ENCODE measurements at regions not wholly inside any gene's neighbourhood (a gene's known extent, or its start where the extent isn't known, plus 50 kb on each side); places are given as distances from the start of the nearest gene placed in this dataset.

DNA sequence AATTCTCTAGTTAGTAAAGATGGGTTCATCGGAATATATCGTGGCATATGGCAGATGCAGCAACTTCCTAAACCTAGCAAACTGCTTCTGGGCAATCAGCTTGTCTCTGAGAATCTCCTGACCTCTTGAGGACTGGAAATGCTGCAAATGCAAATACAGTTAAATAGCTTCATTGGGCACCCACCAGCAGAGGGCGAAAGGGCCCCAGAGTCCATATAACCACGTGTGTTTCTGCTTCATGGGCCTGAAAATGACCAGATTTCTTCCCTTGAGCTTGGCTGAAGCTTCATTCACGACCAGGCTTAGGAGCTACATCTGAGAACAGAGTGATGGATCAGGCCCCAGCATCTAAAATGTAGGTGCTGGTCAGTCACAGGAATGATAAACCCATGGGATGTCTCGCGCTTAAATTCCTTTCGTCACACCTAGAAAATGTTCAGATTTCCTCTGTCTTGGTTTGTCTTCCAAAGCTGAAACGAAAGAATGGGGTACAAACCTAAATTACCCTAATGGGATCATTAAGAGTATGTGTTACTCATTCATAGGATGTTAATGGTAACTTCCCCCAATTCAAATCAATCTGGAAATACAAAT is 1482.5 kb upstream of the TMEM132C start:
- Histone ChIP-seq H2AFZ (ENCODE audit: low read length) (peak overlapping the region; percentile 95), H4K91ac (replicated peaks; ENCODE audit: insufficient read length, low read length) (no peak overlapping the region), H3K23me2 (ENCODE audit: low read depth, low read length) (no peaks in the 10 kb centered on the region; the same call in 1 of the 2 replicates), H4K8ac (ENCODE audit: extremely low read depth, insufficient read depth, low read length) (no peak overlapping the region), H3K79me2 (ENCODE audit: control insufficient read depth in 1 of 2, insufficient read depth in 2 of 2, low read length in 2 of 2) (no peaks in the 10 kb centered on the region), H3K9ac (replicated peaks in 1 of 4; ENCODE audit: extremely low read depth in 1 of 4, low read depth in 3 of 4, low read length in 3 of 4) (no peak overlapping the region), H2BK5ac (ENCODE audit: low read depth, low read length) (no peak overlapping the region), H3K27ac (ENCODE audit: low read depth, low read length) (no peak overlapping the region), H3K4me2 (ENCODE audit: insufficient read depth in 1 of 2, low read depth in 2 of 2, low read length in 2 of 2) (no peak overlapping the region), H3K18ac (ENCODE audit: extremely low read depth, low read length) (no peak overlapping the region), H4K5ac (ENCODE audit: insufficient read length, low read depth, low read length) (no peak overlapping the region), H3K4ac (replicated peaks; ENCODE audit: insufficient read length, low read depth, low read length) (no peak overlapping the region), H2BK12ac (ENCODE audit: low read depth, low read length) (no peak overlapping the region), H2BK15ac (ENCODE audit: low read length) (no peak overlapping the region), H4K20me1 (replicated peaks in 1 of 2; ENCODE audit: control insufficient read depth in 1 of 2, insufficient read depth in 2 of 2, low read length in 2 of 2) (no peaks in the 10 kb centered on the region), H3K4me1 (replicated peaks in 1 of 4; ENCODE audit: control insufficient read depth in 3 of 4, insufficient read depth in 4 of 4, low read length in 3 of 4) (no peaks in the 10 kb centered on the region), H3K23ac (ENCODE audit: insufficient read length) (no peak overlapping the region), H3K79me1 (ENCODE audit: low read depth, low read length) (no peaks in the 10 kb centered on the region), H3K14ac (ENCODE audit: insufficient read length) (no peak overlapping the region), H3K9me3 (ENCODE audit: insufficient read depth in 2 of 2, low read depth in 1 of 2, low read length in 1 of 2) (no peaks in the 10 kb centered on the region), H2BK120ac (replicated peaks; ENCODE audit: low read depth, low read length) (no peak overlapping the region), H2AK5ac (ENCODE audit: low read depth, low read length) (no peak overlapping the region), H3K36me3 (ENCODE audit: control insufficient read depth in 2 of 4, insufficient read depth in 4 of 4, low read length in 3 of 4) (no peaks in the 10 kb centered on the region), H3K27me3 (replicated peaks in 1 of 4; ENCODE audit: control insufficient read depth in 3 of 4, extremely low read depth in 1 of 4, insufficient read depth in 3 of 4, low read length in 3 of 4) (no peaks in the 10 kb centered on the region), H3K4me3 (ENCODE audit: extremely low read depth in 1 of 4, insufficient read depth in 2 of 4, low read depth in 3 of 4, low read length in 4 of 4) (no peak overlapping the region), H2BK20ac (ENCODE audit: low read length) (no peak overlapping the region), H3K56ac (replicated peaks; ENCODE audit: insufficient read length, low read depth, low read length) (no peak overlapping the region)
- CTCF ChIA-PET (ENCODE audit: partially characterized antibody) = interaction anchor here (0.6 to 4.9 kb wide), 45 partner anchors 9 to 1299 kb away, joined by 3 to 50 read pairs (median 4); no protein-coding TSS in a partner anchor
- POLR2A ChIA-PET (ENCODE audit: partially characterized antibody) = no interaction called here
- FAIRE-seq (peak; percentile 86), DNase-seq (ENCODE audit: low read depth in 1 of 2, low spot score in 2 of 2) (peak; percentile 58 to 83)
- 66% methylated on average over 9 of the region's 9 CpGs; no CpG with 5 or more reads in 1 of the 2 experiments for WGBS, 2 experiments (ENCODE audit: extremely low coverage in 1 of 2, insufficient coverage in 1 of 2, insufficient read length in 1 of 2, insufficient replicate concordance in 2 of 2, low coverage in 1 of 2, low lambda C conversion rate in 2 of 2, missing lambda C conversion rate in 1 of 2)
- TF ChIP-seq POLR2A (IDR thresholded peaks at IDR 0.05; ENCODE audit: control extremely low read depth in 1 of 2, low read depth in 2 of 2, low read length in 2 of 2) (no peak), CREB1 (IDR thresholded peaks at IDR 0.05) (peak; percentile 7; the same call in 1 of the 2 replicates), RAD21 (IDR thresholded peaks at IDR 0.05 in 1 of 2, conservative IDR thresholded peaks at IDR 0.05 in 1 of 2; ENCODE audit: low read depth in 2 of 2, low read length in 2 of 2) (peak; percentile 75 to 82), EP300 (IDR thresholded peaks at IDR 0.05; ENCODE audit: borderline replicate concordance in 1 of 2, low read depth in 2 of 2, low read length in 2 of 2) (no peak), E2F6 (IDR thresholded peaks at IDR 0.05) (peak; percentile 59; the same call in 1 of the 2 replicates), YY1 (IDR thresholded peaks at IDR 0.05; ENCODE audit: low read depth, low read length) (no peak), CBX5 (IDR thresholded peaks at IDR 0.05; ENCODE audit: low read depth, low read length) (no peak), SIX5 (IDR thresholded peaks at IDR 0.05; ENCODE audit: low read depth, low read length) (no peak), CTCF (IDR thresholded peaks at IDR 0.05; ENCODE audit: control extremely low read depth in 1 of 3, insufficient read depth in 1 of 3, low read depth in 1 of 3, low read length in 3 of 3) (peak; percentile 54 to 94 (median 89)), KDM4A (IDR thresholded peaks at IDR 0.05; ENCODE audit: low read depth, low read length, severe bottlenecking) (no peak)
